ENCODE measurements at regions not wholly inside any gene's neighbourhood (a gene's known extent, or its start where the extent isn't known, plus 50 kb on each side); places are given as distances from the start of the nearest gene placed in this dataset.

DNA sequence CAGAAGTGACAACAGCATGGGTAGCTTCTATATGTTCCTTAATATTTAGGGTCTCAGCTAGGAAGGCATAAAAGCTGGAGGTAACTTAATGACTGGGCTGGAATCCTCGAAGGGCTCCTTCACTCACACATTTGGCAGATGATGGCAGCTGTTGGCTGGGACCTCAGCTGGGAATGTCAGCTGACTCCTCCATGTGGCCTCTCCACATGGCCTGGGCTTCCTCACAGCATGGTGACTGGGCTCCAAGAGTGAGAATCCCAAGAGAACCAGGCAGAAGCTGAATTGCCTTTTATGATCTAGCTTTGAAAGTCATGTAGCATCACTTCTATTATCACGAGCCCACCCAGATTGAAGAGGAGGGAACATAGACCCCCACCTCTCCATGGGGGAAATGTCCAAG lies 54.9 kb downstream of the TET3 start:
- TF ChIP-seq POLR2AphosphoS5 (IDR thresholded peaks at IDR 0.05) (no peak), EP300 (IDR thresholded peaks at IDR 0.05) (no peak)
